Type B pancreatic cell (in vitro differentiated cells): ENCODE measurements at regions not wholly inside any gene's neighbourhood (a gene's known extent, or its start where the extent isn't known, plus 50 kb on each side); places are given as distances from the start of the nearest gene placed in this dataset.

Experiments used
- DNase-seq: peaks from one replicate; pipeline ENCODE4 v3.0.0; 2021; ENCODE audit warnings: mixed read lengths; ENCODE audit not compliant: unreplicated experiment; ENCODE audit errors: extremely low spot score
- H3K27ac Mint-ChIP-seq: 2 replicates; pipeline ENCODE4 v1.8.0; 2021; ENCODE audit warnings: mild to moderate bottlenecking, mixed read lengths
- H3K27me3 Mint-ChIP-seq: 2 replicates; pipeline ENCODE4 v1.8.0; 2021; ENCODE audit warnings: mixed read lengths
- H3K36me3 Mint-ChIP-seq: 2 replicates; pipeline ENCODE4 v1.8.0; 2021; ENCODE audit warnings: mixed read lengths
- H3K4me1 Mint-ChIP-seq: one replicate; pipeline ENCODE4 v1.8.0; 2021; ENCODE audit warnings: mixed read lengths; ENCODE audit not compliant: unreplicated experiment
- H3K4me3 Mint-ChIP-seq: 2 replicates; pipeline ENCODE4 v1.8.0; 2021; ENCODE audit warnings: mild to moderate bottlenecking, mixed read lengths
- H3K9me3 Mint-ChIP-seq: 2 replicates; pipeline ENCODE4 v1.8.0; 2021; ENCODE audit warnings: mixed read lengths
- CTCF ChIP-seq: fragments of 200-600 bp; sonication (generic); conservative IDR thresholded peaks from 2 replicates; pipeline ENCODE4 v1.5.0; 2021; ENCODE audit warnings: antibody characterized with exemption, mild to moderate bottlenecking

GRCh38 chr18:64270608-64271007 is 121.7 kb upstream of the LINC00305 start:
- no peak for DNase-seq
- Mint-ChIP-seq H3K9me3 (no peaks in the 10 kb centered on the region), H3K27ac (no peak overlapping the region), H3K36me3 (no peaks in the 10 kb centered on the region), H3K4me3 (no peak overlapping the region), H3K4me1 (peaks cover 5% of the 10 kb centered on the region), H3K27me3 (no peaks in the 10 kb centered on the region)
- no peak for TF ChIP-seq CTCF

GRCh38 chr18:64270121-64270520 is 121.2 kb upstream of the LINC00305 start:
- no peak overlapping the region for H3K27ac Mint-ChIP-seq
- H3K27me3 Mint-ChIP-seq, result no peaks in the 10 kb centered on the region
- no peak for TF ChIP-seq CTCF
- no peaks in the 10 kb centered on the region for H3K9me3 Mint-ChIP-seq
- no peak for DNase-seq
- peaks cover 5% of the 10 kb centered on the region for H3K4me1 Mint-ChIP-seq
- no peak overlapping the region for H3K4me3 Mint-ChIP-seq
- no peaks in the 10 kb centered on the region for H3K36me3 Mint-ChIP-seq

GRCh38 chr18:64264171-64264570 is 115.3 kb upstream of the LINC00305 start:
- Mint-ChIP-seq H3K27me3 (no peaks in the 10 kb centered on the region), H3K4me1 (peaks cover 3% of the 10 kb centered on the region), H3K27ac (no peak overlapping the region), H3K4me3 (no peak overlapping the region), H3K36me3 (no peaks in the 10 kb centered on the region), H3K9me3 (no peaks in the 10 kb centered on the region)
- TF ChIP-seq CTCF, result no peak
- DNase-seq, result no peak

GRCh38 chr18:64260810-64261209 is 111.9 kb upstream of the LINC00305 start:
- H3K27me3 Mint-ChIP-seq, result no peaks in the 10 kb centered on the region

GRCh38 chr18:64259871-64260270 is 111.0 kb upstream of the LINC00305 start:
- Mint-ChIP-seq H3K36me3 (no peaks in the 10 kb centered on the region), H3K27me3 (no peaks in the 10 kb centered on the region), H3K9me3 (no peaks in the 10 kb centered on the region), H3K4me3 (no peak overlapping the region), H3K4me1 (peaks cover 3% of the 10 kb centered on the region), H3K27ac (no peak overlapping the region)
- no peak for TF ChIP-seq CTCF
- DNase-seq, result no peak

More at GRCh38 chr18:64260810-64261209, 111.9 kb upstream of the LINC00305 start:
- Mint-ChIP-seq H3K4me3 (no peak overlapping the region), H3K36me3 (no peaks in the 10 kb centered on the region), H3K27ac (no peak overlapping the region), H3K9me3 (no peaks in the 10 kb centered on the region), H3K4me1 (peaks cover 3% of the 10 kb centered on the region)
- no peak for TF ChIP-seq CTCF
- DNase-seq, result no peak

- Mint-ChIP-seq H3K36me3 (no peaks in the 10 kb centered on the region), H3K27me3 (no peaks in the 10 kb centered on the region), H3K9me3 (no peaks in the 10 kb centered on the region), H3K27ac (no peak overlapping the region), H3K4me1 (peaks cover under 1% of the 10 kb centered on the region), H3K4me3 (no peak overlapping the region)
- no peak for DNase-seq
- TF ChIP-seq CTCF, result no peak
Observed at GRCh38 chr18:64258111-64258650, 109.3 kb upstream of the LINC00305 start.
